CD4-positive, alpha-beta T cell treated with Interferon gamma for 1 hour (primary cell): ENCODE measurements at regions not wholly inside any gene's neighbourhood (a gene's known extent, or its start where the extent isn't known, plus 50 kb on each side); places are given as distances from the start of the nearest gene placed in this dataset.

ENCODE experiments used
- DNase-seq: peaks from one replicate; pipeline ENCODE4 v3.0.0-alpha.2; 2020

GRCh38 chr2:196318517-196319377 is 147.4 kb upstream of the STK17B start:
- DNase-seq = no peak

- DNase-seq = no peak
Measured at GRCh38 chr2:196322973-196323810, 151.8 kb upstream of the STK17B start.

GRCh38 chr2:196324211-196324610 is 152.8 kb upstream of the STK17B start:
- DNase-seq = no peak

GRCh38 chr2:196328088-196328680 is 156.8 kb upstream of the STK17B start:
- DNase-seq = no peak

- no peak for DNase-seq
Measured at GRCh38 chr2:196329959-196330358, 158.6 kb upstream of the STK17B start.

- DNase-seq = no peak
Measured at GRCh38 chr2:196330645-196331044, 159.3 kb upstream of the STK17B start.

GRCh38 chr2:196331143-196331542 is 159.8 kb upstream of the STK17B start:
- no peak for DNase-seq

- no peak for DNase-seq
Measured at GRCh38 chr2:196331851-196332250, 160.5 kb upstream of the STK17B start.

GRCh38 chr2:196333397-196333796 is 162.0 kb upstream of the STK17B start:
- no peak for DNase-seq

GRCh38 chr2:196334710-196335109 is 163.3 kb upstream of the STK17B start:
- no peak for DNase-seq

- DNase-seq = no peak
Measured at GRCh38 chr2:196335221-196335634, 163.8 kb upstream of the STK17B start.

GRCh38 chr2:196336207-196336606 is 164.8 kb upstream of the STK17B start:
- DNase-seq = no peak

GRCh38 chr2:196336715-196337114 is 165.3 kb upstream of the STK17B start:
- DNase-seq = no peak

GRCh38 chr2:196337208-196337953 is 166.0 kb upstream of the STK17B start:
- no peak for DNase-seq

GRCh38 chr2:196338440-196338839 is 167.1 kb upstream of the STK17B start:
- DNase-seq = no peak

GRCh38 chr2:196341277-196341841 is 170.0 kb upstream of the STK17B start:
- DNase-seq = no peak

- no peak for DNase-seq
Measured at GRCh38 chr2:196344397-196344796, 173.0 kb upstream of the STK17B start.

- no peak for DNase-seq
Measured at GRCh38 chr2:196353717-196354116, 182.3 kb upstream of the STK17B start.

GRCh38 chr2:196354186-196354585 is 182.8 kb upstream of the STK17B start:
- DNase-seq = no peak

GRCh38 chr2:196356332-196356731 is 185.0 kb upstream of the STK17B start:
- DNase-seq = no peak

- DNase-seq = no peak
Measured at GRCh38 chr2:196360650-196361049, 189.3 kb upstream of the STK17B start.

- no peak for DNase-seq
Measured at GRCh38 chr2:196361606-196362326, 190.4 kb upstream of the STK17B start.
